ENCODE measurements at regions not wholly inside any gene's neighbourhood (a gene's known extent, or its start where the extent isn't known, plus 50 kb on each side); places are given as distances from the start of the nearest gene placed in this dataset.
"Not testable (repeated sequence)": the region's sequence is repeated elsewhere in the genome, so short reads cannot be mapped to it uniquely, and the experiment has no call there.

DNA sequence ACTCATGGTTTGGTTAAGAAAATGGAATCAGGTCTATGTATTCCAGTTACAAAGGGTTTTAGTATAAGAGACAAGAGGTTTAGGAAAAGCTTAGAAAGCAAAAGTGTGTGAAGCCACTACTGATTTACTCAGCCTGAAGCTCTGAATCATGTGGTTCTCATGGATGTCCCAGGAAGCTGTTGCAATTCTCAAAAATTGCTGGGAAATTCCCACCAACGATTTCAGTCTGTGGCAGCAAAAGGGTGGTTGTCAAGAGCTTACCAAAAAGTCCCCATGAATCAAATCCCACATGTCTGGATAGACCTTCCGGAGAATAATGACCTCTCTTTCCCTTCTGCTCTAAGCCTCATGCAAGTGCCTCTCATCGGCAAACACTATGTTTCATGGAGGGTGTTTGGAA lies 929.9 kb downstream of the TLE4 start:
- DNase-seq = no peak

DNA sequence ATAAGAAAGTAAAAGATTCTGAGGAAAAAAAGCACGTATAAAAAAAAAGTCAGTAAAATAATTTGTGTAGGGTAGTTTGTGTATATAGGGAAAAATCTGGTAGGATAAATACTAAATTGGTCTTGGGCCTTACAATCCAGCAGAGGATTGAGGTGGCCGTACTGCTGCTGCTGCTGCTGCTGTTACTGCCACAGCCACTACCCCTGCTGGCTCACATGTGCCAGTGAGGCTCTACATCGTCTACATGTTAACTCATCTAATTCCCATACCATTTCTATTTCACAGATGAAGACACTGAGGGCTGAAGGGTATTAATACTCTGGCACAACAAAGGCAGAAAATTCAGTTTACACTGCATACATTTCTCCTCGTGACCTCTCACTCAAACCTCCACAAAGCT lies 928.5 kb downstream of the TLE4 start:
- DNase-seq = no peak

DNA sequence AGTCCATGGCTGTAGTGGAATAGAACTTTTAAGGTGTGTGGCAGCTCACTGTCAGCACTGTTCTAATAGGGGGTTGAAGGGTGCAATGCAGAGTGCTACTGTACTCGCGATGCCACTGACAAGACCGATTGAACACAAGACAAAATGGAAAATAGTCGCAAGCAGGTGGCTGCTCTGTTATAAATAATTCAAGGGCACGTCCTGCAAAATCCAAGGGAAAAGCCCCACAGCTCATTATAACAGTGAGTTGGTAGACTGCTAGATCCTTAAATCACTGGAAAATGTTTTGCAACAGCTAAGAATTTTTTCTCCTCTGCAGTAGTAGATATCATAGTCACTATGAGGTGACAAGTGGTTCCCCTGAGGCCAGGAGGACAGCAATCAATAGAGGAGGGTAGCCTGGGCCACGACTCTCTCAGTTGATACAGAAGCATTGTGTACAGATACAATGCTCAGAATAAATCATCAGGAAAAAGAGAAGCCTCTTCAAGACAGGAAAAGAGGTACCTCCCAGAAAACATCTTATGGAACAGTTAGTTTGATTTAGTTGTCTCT lies 926.3 kb downstream of the TLE4 start:
- DNase-seq = no peak

DNA sequence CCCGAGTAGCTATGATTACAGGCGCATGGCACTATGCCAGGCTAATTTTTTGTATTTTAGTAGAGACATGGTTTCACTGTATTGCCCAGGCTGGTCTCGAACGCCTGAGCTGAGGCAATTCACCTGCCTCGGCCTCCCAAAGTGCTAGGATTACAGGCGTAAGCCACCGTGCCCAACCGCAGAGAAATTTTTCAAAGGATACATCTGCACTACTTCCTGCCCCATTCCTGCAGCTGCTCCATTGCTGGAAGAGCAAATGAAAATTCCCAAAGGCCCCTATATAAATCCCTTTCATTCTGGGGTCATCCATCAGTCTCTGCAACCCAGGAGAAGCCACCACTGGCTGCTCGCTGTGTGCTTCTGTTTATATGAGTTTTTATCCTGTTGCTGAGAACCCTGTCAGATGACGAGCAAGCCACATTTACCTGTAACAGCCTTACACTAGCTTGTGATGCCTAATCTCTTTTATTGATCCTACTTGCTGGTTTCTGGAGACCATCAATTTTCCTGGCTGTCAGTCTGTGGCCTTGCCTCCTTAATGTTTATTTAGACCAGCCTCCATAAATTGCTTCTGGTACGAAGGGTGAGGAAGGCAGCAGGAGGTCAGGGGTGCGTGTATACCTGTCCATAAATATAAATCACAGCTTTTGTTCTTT lies 925.3 kb downstream of the TLE4 start:
- no peak for DNase-seq

DNA sequence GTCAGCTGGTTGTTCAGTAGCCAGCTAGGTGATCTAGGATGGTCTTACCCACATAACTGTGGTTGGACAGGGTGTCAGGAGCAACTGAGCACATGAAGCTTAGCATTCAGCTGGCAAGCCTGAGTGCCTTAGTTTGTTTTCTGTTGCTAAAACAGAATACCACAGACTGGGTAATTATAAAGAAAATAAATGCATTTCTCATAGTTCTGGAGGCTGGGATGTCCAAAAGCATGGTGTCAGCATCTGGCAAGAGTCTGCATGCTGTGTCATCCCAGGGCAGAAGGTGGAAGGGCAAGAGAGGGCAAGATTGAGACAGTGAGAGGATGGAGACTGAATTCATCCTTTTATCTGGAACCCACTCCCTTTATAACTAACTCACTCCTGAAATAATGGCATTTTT lies 921.5 kb downstream of the TLE4 start:
- no peak for DNase-seq

DNA sequence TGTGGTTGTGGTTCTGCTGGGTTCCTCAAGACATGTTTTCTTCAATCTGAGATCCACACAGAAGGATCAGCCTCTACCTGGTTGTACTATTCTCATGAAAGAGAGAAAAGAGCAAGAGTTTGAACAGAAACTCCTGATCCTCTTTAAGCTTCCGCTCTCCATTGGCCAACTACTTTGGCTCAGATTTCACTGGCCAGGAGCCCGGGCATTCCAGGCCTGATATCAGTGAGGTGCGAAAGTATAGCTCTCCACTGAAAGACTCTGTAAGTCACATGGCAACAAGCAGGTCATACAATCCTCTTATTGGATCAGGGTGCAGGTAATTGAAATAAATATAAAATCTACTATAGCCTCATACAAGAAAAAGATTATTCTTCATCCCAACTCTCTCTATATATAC lies 920.5 kb downstream of the TLE4 start:
- no peak for DNase-seq

DNA sequence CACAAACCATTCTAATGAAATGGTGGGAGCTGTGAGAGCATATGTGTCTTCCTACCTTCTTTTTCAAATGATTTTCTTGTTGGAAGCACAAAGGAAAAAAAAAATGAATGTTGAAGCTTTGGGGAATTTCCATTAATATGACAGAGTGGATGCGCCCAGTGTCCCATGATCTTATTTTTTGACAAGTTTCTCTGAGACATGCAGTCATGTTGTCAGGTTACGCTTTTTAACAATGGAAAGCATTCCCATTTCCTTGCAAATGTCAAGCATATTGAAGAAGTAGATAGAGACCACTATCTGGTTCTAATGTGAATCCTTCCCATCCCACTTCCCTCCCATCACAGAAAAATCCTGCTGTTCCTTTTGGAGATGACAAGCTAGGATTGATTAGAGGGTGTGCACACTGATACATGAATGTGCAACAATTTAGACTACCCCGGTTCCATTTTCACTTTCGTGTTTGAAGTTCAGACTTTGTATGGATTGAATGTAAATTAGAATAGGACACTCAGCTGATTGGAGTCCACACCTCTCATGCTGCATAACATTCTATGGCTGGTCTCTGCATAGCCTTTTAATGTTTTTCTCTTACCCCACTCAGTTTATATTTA lies 919.4 kb downstream of the TLE4 start:
- DNase-seq = no peak

DNA sequence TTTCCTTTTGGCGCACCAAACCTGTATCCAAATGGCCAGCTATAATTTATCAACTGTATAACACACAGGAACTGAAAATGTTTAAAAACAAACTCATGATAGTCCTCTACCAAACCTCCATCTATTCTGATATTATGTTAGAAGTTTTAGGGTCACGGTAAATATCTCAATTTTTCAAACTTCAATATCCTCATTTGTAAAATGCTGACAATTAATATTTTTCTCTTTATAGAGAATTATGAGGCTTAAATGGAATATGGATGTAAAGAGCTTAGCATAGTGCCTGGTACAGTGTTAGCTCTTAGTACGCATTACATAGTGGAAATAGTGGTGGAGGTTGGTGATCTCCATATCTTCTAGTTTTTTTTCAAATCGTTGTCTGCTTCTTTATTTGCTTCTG lies 917.6 kb downstream of the TLE4 start:
- DNase-seq = no peak

DNA sequence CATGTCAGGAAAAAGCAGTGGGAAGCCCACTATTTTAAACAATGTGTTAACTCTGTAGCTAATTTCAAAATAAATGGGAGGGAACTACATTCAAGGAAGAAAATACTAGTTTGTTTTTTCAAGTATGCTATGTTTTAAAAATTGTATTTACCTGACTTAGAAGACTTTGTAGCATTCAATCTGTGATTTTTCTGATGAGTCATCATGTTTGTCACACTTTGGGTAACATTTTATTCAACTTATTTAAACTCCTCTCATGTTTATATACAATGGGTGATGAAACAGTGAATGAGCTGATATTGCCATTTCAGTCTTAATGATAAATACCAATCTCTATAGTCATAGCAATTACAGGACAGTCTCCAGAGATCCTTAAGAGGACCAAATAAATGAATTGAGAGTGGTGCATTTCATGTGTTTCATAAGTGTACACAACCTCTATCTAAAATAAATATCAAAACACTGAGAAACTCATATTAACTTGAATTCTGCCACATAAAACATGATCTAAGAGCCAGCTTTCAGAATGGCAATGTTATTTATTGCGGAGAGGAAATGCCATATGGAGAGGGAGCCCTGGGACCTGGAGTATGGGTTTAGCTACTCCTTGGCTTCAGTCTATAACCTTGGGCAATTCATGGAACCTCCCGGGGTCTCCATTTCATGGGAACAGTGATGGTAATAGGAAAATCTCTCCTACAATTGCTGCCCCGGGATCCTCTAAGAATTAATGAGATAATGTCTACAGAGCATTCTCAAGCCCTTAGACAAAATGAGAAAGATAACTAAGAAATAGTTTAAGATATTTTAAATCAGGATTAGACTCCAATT lies 913.9 kb downstream of the TLE4 start:
- DNase-seq = no peak

DNA sequence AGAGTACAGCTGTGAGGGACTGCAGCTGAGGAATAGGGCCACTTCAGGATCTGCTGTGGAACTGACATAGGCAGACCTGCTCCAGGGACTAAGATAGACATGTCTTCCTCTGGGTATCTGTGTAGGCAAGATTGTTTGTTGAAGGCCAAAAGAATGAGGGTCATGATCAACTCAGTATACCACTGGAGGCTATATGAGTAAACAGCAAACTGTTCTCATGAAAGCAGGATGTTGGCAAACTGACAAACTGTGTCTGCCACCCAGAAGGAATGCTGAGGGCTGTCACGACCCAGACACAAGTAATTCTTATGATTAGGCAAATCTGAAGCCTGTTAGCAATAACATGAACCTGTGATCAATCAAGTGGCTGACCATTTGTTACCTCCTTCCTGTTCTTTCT lies 910.5 kb downstream of the TLE4 start:
- not testable (repeated sequence) for DNase-seq

DNA sequence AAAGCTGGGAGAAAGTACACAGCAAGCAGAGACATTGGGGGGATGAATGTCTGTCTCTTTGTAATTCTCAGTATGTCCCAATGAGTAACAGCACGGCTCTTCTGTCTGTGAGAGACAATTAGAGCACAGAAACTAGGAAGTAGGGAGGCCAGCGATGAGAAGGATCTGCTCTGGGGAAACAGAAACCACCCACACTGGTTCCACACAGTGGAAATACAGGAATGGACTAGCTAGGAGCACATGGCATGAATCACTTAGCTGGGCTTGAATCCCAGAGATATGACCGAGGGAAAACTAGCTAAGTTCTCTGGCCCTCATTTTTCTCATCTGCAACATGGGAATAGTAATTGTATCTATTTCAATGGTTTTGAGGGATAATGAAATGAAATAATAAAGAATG lies 895.9 kb downstream of the TLE4 start:
- DNase-seq = no peak

DNA sequence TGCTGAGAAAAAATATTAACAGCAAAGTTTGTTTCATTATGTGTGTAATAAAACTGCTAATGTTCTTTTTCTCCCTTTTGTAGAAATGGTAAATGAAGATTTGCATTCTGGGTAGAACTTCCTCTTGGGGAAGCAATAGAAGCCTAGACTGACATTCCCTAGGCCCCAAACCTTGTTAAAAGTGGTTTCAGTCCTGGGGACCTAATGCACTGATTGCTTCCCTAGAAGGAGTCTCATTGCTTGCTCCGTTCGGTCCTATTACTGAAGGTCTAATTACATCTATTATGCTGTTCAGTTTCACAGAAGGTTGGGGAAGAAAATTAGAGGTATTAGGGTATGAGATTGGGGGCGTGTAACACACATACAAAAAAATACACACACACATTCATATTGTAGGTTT lies 893.8 kb downstream of the TLE4 start:
- DNase-seq = no peak

DNA sequence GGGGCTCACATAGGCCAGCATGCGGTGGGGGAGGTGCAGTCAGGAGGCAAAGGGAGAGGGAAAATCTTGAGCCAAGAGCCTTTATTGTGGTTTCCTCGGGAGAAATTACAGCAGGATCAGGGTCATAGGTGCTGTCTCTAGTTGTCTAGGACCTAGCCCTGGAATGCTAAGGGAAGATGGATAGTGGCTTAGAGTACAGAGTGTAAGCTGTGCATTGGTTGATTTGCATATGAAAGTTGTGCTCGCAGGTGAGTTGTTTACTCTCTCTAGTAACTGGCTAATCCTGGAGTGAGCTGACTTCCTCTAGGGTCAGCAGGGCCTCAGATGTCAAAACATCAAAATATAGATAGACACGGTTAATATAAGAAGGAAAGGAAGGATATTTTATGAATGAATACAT lies 877.7 kb downstream of the TLE4 start:
- DNase-seq = no peak

DNA sequence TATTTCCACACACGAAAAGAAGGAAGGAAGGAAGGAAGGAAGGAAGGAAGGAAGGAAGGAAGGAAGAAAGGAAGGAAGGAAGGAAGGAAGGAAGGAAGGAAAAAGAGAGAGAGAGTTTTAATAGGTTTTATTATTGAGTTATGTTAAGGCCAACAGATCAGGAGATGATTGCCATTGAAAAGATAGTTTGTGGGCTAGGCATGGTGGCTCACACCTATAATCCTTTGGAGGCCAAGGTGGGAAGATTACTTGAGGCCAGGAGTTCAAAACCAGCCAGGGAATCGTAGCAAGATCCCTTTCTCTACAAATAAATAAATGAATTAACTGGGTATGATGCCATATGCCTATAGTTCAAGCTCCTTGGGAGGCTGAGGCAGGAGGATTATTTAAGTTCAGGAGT lies 877.2 kb downstream of the TLE4 start:
- no peak for DNase-seq

DNA sequence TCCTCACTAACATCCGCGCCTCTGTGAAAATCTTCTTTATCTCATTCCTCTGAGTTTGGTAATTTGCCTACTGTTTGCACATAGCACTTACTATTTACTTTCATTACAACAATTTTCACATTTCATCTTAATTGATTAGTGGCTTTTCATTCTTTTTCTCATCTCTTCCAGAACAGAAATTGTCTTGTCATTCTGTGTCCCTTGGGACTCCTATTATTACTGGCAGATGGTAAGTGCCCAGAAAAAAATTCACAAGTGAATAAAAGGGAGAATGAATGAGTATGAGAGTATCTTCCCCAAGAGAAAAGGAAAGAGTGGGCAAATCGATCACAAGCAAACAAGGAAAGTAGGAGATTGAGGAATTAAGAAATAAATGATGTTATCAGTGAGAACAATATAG lies 876.1 kb downstream of the TLE4 start:
- DNase-seq = no peak

DNA sequence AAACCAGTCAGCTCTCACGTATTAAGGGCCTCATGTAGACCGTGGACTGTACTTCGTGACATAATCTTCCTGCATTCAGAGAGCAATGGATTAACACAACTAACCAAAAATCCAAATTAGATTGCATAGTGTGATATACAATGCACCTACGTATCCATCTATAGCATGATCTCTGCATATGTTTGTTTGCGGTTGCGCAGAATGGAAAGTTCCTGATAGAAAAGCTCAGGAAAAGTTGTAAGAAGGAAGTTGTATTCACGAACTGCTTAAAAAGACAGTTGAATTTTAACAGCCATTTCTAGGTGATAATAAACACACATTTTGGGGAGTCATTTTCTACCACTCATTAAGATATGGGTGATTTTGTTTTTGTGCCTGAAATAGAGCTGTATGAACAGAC lies 869.0 kb downstream of the TLE4 start:
- no peak for DNase-seq

DNA sequence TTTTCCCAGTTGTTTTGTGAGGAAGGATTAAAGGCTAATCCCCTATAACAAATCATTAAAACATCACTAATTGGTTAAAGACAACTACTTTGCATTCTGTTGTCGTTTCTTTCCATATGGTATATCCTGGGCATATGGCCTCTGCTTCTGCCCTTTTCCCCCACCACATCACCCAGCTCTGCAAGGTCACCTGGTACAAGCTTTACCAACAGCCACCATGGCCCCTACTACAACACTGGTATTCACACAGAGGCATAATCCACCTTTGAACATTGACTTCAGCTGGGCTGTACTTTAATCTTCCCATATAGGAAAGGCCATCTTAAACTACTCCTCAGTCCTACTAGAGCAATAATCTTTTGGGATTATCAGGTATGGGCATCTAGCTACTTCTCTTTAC lies 866.1 kb downstream of the TLE4 start:
- no peak for DNase-seq

DNA sequence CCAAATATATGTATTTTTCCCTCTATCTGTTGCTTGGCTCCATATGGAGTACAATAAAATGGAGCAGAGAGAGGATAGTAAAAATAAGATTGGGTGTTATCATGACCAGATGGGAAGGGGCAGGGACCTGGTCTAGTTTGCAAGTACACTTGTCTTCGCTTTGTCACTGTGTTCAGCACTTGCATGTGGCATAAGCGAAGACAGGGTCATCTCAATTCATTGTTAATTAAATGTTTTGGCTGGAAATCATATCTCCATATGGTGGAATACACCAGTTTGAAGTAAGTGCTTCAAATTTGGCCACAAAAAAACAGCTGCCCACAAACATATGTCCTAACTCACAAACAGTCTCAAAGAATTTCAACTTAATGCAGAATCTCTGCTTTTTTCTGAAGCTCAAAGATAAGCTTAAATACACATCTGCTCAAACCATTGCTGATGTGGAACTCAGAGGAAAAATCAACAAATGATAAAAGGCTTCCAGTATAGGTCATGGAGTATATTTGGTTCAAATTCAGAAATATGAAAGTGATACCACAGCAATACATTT lies 865.4 kb downstream of the TLE4 start:
- DNase-seq = no peak

DNA sequence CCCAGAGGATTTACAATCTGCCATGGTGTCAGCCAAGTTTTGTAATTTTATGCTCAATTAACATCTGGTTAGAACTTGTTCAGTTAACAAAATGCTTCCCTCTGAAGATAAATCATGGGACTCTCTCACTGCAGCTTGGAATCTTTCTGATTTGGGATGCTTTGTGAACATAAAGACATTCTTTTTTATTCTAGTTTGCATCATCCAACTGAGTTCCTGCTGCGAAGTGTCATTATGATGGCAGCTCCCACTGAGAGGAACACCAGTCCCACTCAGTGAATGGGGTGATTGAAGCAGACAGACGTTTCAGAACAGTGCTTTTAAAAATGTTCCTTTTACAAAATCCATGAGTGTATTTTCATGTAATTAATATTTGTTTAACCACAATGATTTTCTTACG lies 863.8 kb downstream of the TLE4 start:
- DNase-seq = no peak

DNA sequence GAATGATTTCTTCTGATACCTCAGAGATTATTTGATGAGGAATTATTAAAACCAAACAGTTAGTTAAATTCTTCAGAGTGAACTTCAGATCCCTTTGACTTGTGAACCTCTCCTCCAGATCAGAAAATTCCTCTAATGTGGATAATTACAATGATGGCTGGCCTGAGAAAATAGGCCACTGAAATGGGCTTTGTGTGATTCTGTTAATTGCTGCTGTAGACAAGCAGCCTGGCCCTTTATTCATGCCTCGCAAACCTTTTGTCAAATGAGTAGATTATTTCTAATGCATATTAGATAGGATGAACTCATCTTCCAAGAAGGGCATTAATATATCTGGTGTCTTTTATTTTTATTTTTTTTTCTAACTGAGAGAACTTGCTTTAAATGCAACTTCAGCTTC lies 855.2 kb downstream of the TLE4 start:
- no peak for DNase-seq

DNA sequence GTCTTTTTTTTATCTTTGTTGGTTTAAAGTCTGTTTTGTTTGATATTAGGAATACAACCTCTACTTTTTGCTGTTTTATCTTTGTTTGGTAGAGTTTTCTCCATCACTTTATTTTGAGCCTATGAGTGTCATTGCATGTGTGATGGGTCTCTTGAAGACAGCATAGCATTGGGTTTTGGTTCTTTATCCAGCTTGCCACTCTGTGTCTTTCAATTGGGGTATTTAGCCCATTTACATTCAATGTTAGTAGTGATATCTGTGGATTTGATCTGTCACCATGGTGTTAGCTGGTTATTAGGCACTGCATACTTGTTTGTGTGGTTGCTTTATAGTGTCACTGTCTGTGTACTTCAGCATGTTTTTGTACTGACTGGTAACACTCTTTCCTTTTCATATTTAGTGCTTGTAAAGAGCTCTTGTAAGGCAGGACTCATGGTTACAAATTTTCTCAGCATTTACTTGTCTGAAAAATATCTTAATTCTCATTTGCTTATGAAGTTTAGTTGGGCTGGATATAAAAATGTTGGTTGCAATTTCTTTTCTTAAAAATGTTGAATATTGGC lies 845.5 kb downstream of the TLE4 start:
- DNase-seq = no peak

DNA sequence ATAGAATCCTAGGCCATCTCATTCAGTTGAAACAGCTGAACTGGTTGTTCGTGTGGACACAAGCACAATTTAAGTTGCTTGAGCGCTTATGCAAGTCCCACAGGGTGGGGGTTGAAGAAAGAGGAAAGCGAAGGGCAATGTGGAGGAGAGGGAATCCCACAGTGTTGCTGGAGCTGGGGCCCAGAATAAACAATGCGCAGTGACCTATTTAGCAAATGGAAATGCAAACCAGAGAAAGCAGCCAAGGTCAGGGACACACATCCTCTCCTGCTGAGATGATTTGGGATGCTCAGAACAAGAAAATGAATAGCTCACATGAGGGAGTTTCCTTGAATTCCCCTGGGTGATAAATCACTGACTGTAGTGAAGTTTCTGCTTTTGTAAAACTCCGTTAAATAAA lies 838.3 kb downstream of the TLE4 start:
- no peak for DNase-seq

DNA sequence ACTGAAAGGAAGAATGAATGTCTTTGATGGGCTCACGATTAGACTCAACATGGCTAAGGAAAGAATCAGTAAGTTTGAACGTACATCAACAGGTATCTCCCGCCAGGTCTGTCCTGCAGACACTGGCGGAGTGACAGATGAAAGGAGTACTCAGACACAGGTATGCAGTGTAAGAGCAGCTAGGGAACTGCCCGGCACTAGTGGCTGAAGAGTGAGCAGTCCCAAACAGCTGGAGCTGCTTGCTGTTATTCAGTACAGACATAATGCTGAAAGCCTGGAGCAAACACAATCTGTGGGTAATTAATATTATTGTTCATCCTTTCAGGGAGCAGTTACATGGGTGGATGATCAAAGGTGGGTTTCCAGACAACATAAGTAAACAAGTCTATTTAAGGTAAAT lies 835.5 kb downstream of the TLE4 start:
- DNase-seq = no peak
